ENCODE measurements at regions not wholly inside any gene's neighbourhood (a gene's known extent, or its start where the extent isn't known, plus 50 kb on each side); places are given as distances from the start of the nearest gene placed in this dataset.

DNA sequence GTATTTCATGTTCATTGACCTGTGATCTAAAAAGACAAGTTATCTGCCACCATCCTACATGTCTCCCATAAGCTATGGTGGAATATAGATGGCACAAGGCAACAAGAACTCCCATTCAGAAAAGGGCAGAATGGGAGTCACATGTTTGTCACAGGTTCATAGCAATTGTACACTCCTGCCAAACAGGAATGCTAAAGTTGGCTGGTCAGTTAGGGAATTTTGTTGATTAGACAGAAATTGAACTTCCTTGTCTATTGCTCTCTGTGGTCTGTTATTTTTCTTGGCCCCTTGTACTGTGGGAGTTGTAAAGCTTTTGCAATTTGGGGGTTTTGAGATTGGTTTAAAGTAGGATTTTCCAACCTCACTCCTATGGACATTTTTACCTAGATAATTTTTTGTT lies 101.7 kb upstream of the SOD3 start:
- H3K4ac ChIP-seq (ENCODE audit: low read depth, low read length) = no peak overlapping the region
- no peak overlapping the region for H2AK5ac ChIP-seq (ENCODE audit: insufficient read length, low read length)
- no peak overlapping the region for H2BK20ac ChIP-seq (ENCODE audit: low read depth, low read length, poor library complexity, severe bottlenecking)
- H3K4me1 Mint-ChIP-seq = peaks cover 11 to 15% of the 10 kb centered on the region in 2 experiments
- H2BK12ac ChIP-seq (ENCODE audit: insufficient read length, low read depth, low read length) = no peak overlapping the region
- no peaks in the 10 kb centered on the region for H4K20me1 ChIP-seq (ENCODE audit: control insufficient read depth, insufficient read depth, insufficient read length)
- peaks cover 7% of the 10 kb centered on the region; the same call in 1 of the 2 replicates for H3K4me1 ChIP-seq (ENCODE audit: insufficient read depth, low read length)
- H3K56ac ChIP-seq (ENCODE audit: insufficient read length, low read depth, low read length) = no peak overlapping the region
- H3K9me3 Mint-ChIP-seq = peaks cover 3 to 4% of the 10 kb centered on the region in 2 experiments; a peak in 3 of 5 replicates
- no peak overlapping the region for H2AFZ ChIP-seq (ENCODE audit: low read length)
- no peak overlapping the region for H2BK15ac ChIP-seq (ENCODE audit: low read depth, low read length)
- H4K8ac ChIP-seq (replicated peaks; ENCODE audit: insufficient read length, low read depth, low read length) = no peak overlapping the region
- H4K5ac ChIP-seq (ENCODE audit: insufficient read length, low read depth, low read length) = no peak overlapping the region
- H3K14ac ChIP-seq (ENCODE audit: insufficient read depth, low read length) = no peak overlapping the region
- no peak overlapping the region for H3K27ac Mint-ChIP-seq
- H3K18ac ChIP-seq (ENCODE audit: insufficient read length, low read depth, low read length) = no peak overlapping the region
- no peak overlapping the region for H4K91ac ChIP-seq (ENCODE audit: insufficient read length, low read depth, low read length)
- H3K27ac ChIP-seq (ENCODE audit: insufficient read length, low read depth, low read length) = no peak overlapping the region
- no peak for TF ChIP-seq CTCF (conservative IDR thresholded peaks at IDR 0.05)
- H3T11ph ChIP-seq (ENCODE audit: low read length) = no peak overlapping the region
- no peak overlapping the region for H2BK5ac ChIP-seq (ENCODE audit: insufficient read length, low read length)
- no peaks in the 10 kb centered on the region for H3K27me3 ChIP-seq (ENCODE audit: insufficient read depth, low read length)
- H3K79me2 ChIP-seq (ENCODE audit: insufficient read depth, low read length) = no peaks in the 10 kb centered on the region
- no peaks in the 10 kb centered on the region for H3K23me2 ChIP-seq (ENCODE audit: insufficient read length, low read depth, low read length, poor library complexity, severe bottlenecking)
- no peaks in the 10 kb centered on the region for H3K9me3 ChIP-seq (ENCODE audit: control insufficient read depth, low read depth, low read length)
- peaks cover 0 to 6% (median 0%) of the 10 kb centered on the region in 3 experiments; a peak in 2 of 7 replicates for H3K36me3 Mint-ChIP-seq (ENCODE audit: insufficient read depth in 1 of 3, low read depth in 3 of 3)
- no peak overlapping the region for H3K23ac ChIP-seq (ENCODE audit: insufficient read length, low read depth, low read length)
- H2BK120ac ChIP-seq (ENCODE audit: low read depth, low read length, poor library complexity, severe bottlenecking) = no peak overlapping the region
- no peak overlapping the region for H3K9ac ChIP-seq (ENCODE audit: extremely low read depth, insufficient read length, low read length)
- DNase-seq = no peak
- no peaks in the 10 kb centered on the region for H3K27me3 Mint-ChIP-seq (ENCODE audit: low read depth)
- H3K4me3 Mint-ChIP-seq = no peak overlapping the region
- H3K4me2 ChIP-seq (ENCODE audit: insufficient read depth, insufficient read length, low read length) = no peak overlapping the region
- no peaks in the 10 kb centered on the region for H3K79me1 ChIP-seq (ENCODE audit: insufficient read depth, low read depth, low read length, poor library complexity, severe bottlenecking)

All from H9 (cell line).